A673 (cell line): ENCODE measurements at regions not wholly inside any gene's neighbourhood (a gene's known extent, or its start where the extent isn't known, plus 50 kb on each side); places are given as distances from the start of the nearest gene placed in this dataset.

Experiments
- BruUV-seq: library from RNA; stranded (reverse); fragments of 400-500 nt; replicated peaks from 2 replicates; lab custom pipeline; 2021; lab: Mats Ljungman, UMichigan
- CTCF ChIA-PET: fragments of 300-600 bp; sonication (Branson Sonifier 250); formaldehyde crosslinking; loops from one replicate; lab custom pipeline; 2022; ENCODE audit warnings: antibody characterized with exemption; lab: Charles Lee
- POLR2A ChIA-PET: fragments of 300-600 bp; sonication (Branson Sonifier 250); formaldehyde crosslinking; loops from one replicate; lab custom pipeline; 2022; ENCODE audit warnings: antibody characterized with exemption; ENCODE audit not compliant: low non-redundant PET; lab: Charles Lee
- DNase-seq: peaks from one replicate; pipeline ENCODE4 v3.0.0-alpha.2; 2015; ENCODE audit warnings: low spot score
- H3K27ac ChIP-seq: fragments of 200-600 bp; sonication (generic); 2 replicates; pipeline ENCODE4 v1.5.1; 2016; ENCODE audit warnings: mixed run types, low read depth, mild to moderate bottlenecking, mixed read lengths, antibody characterized with exemption, low read length; ENCODE audit not compliant: poor library complexity, severe bottlenecking
- H3K27me3 ChIP-seq: fragments of 200-600 bp; sonication (generic); replicated peaks from 2 replicates; pipeline ENCODE4 v1.6.1; 2017; ENCODE audit warnings: mixed run types, low read depth, mild to moderate bottlenecking, mixed read lengths, antibody characterized with exemption, low read length; ENCODE audit not compliant: insufficient read depth, poor library complexity
- H3K36me3 ChIP-seq: fragments of 200-600 bp; sonication (generic); 2 replicates; pipeline ENCODE4 v1.6.1; 2016; ENCODE audit warnings: mixed run types, mild to moderate bottlenecking, mixed read lengths, antibody characterized with exemption, low read length; ENCODE audit not compliant: insufficient read depth, poor library complexity, severe bottlenecking
- H3K4me1 ChIP-seq: fragments of 200-600 bp; sonication (generic); 2 replicates; pipeline ENCODE4 v1.6.1; 2017; ENCODE audit warnings: mixed run types, mild to moderate bottlenecking, mixed read lengths, antibody characterized with exemption, low read length; ENCODE audit not compliant: insufficient read depth, poor library complexity, severe bottlenecking
- H3K4me3 ChIP-seq: fragments of 200-600 bp; sonication (generic); 2 replicates; pipeline ENCODE4 v1.5.1; 2016; ENCODE audit warnings: low read depth, mixed run types, mild to moderate bottlenecking, mixed read lengths, low read length; ENCODE audit not compliant: poor library complexity, severe bottlenecking
- H3K9me3 ChIP-seq: fragments of 200-600 bp; sonication (generic); 2 replicates; pipeline ENCODE4 v1.6.1; 2016; ENCODE audit warnings: mixed run types, low read depth, mild to moderate bottlenecking, mixed read lengths, antibody characterized with exemption, low read length; ENCODE audit not compliant: poor library complexity, severe bottlenecking
- CTCF ChIP-seq: fragments of 300-800, 200-600 bp; sonication (generic); conservative IDR thresholded peaks from 2 replicates; pipeline ENCODE4 v1.5.1; 2017; ENCODE audit warnings: low read depth, mild to moderate bottlenecking, antibody characterized with exemption, low read length, moderate library complexity, mixed read lengths
- EZH2 ChIP-seq: fragments of 200-600 bp; sonication (generic); IDR thresholded peaks from 2 replicates; pipeline ENCODE4 v1.6.1; 2017; ENCODE audit warnings: borderline replicate concordance, low read depth, mild to moderate bottlenecking, mixed read lengths, antibody characterized with exemption, low read length; ENCODE audit not compliant: poor library complexity, severe bottlenecking
- intact Hi-C: fragments of 100-400 bp; cut with micrococcal nuclease; formaldehyde crosslinking; loops from one replicate; pipeline ENCODE4 v1.10.0; 2022; ENCODE audit not compliant: unreplicated experiment

- ChIA-PET POLR2A (no interaction called here), CTCF (no interaction called here)
- no peaks in the 10 kb centered on the region for H3K36me3 ChIP-seq
- TF ChIP-seq EZH2: no peak
- no peak overlapping the region for H3K27ac ChIP-seq
- H3K9me3 ChIP-seq: no peaks in the 10 kb centered on the region
- H3K27me3 ChIP-seq: no peaks in the 10 kb centered on the region
- H3K4me1 ChIP-seq: no peaks in the 10 kb centered on the region
- BruUV-seq: no TSS peak
- H3K4me3 ChIP-seq: no peak overlapping the region
- intact Hi-C loops: no loop called here
- DNase-seq: no peak
These were observed 103.2 kb downstream of the FAM161A start for GRCh38 chr2:61750624-61751023.

- DNase-seq: no peak
- Histone ChIP-seq H3K27ac (no peak overlapping the region), H3K4me3 (no peak overlapping the region), H3K4me1 (no peaks in the 10 kb centered on the region), H3K27me3 (no peaks in the 10 kb centered on the region), H3K9me3 (no peaks in the 10 kb centered on the region), H3K36me3 (no peaks in the 10 kb centered on the region)
- no TSS peak for BruUV-seq
- CTCF ChIA-PET: no interaction called here
- intact Hi-C loops: no loop called here
- POLR2A ChIA-PET: no interaction called here
- no peak for TF ChIP-seq EZH2
- TF ChIP-seq CTCF: no peak
These were observed 110.9 kb downstream of the FAM161A start for GRCh38 chr2:61742955-61743354.

DNA sequence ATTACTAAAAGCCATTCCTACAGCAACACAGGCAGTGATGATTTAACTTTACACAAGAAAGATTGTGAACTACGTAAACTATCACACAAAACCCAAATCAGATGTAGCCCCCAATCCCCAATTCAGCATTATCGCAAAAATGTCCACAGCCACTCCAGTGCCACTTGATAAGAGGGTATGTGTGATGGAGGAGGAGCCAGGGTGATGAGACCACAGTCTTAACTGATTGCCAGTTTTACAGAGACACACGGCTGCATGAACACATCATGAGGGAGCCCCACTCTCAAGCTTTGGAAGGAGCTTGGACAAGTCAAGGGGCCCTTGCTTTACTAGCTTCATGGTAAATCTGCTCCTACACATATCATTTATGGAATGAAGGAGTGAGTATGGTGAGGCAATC, 116.0 kb downstream of the FAM161A start:
- CTCF ChIA-PET: no interaction called here

More for the DNA sequence above, 116.0 kb downstream of the FAM161A start:
- BruUV-seq: no TSS peak
- Histone ChIP-seq H3K4me1 (no peaks in the 10 kb centered on the region), H3K27ac (no peak overlapping the region), H3K9me3 (no peaks in the 10 kb centered on the region), H3K4me3 (no peak overlapping the region), H3K27me3 (no peaks in the 10 kb centered on the region), H3K36me3 (no peaks in the 10 kb centered on the region)
- no peak for DNase-seq
- intact Hi-C loops: no loop called here
- TF ChIP-seq CTCF (no peak), EZH2 (no peak)
- POLR2A ChIA-PET: interaction anchor here (0.6 kb wide), 1 partner anchor 635 kb away, joined by 3 read pairs; no protein-coding TSS in a partner anchor
